Mesendoderm (in vitro differentiated cells): ENCODE measurements at regions not wholly inside any gene's neighbourhood (a gene's known extent, or its start where the extent isn't known, plus 50 kb on each side); places are given as distances from the start of the nearest gene placed in this dataset.
"Not testable (repeated sequence)": the region's sequence is repeated elsewhere in the genome, so short reads cannot be mapped to it uniquely, and the experiment has no call there.

Source experiments
- DNase-seq: peaks from one replicate; pipeline ENCODE4 v3.0.0; 2013
- H2AK5ac ChIP-seq: 2 replicates; pipeline ENCODE4 v1.6.1; 2013; ENCODE audit warnings: low read length, inconsistent platforms
- H2BK120ac ChIP-seq: 2 replicates; pipeline ENCODE4 v1.6.1; 2013; ENCODE audit warnings: low read depth, mild to moderate bottlenecking, low read length, moderate library complexity, mixed read lengths
- H2BK15ac ChIP-seq: replicated peaks from 2 replicates; pipeline ENCODE4 v1.6.1; 2013; ENCODE audit warnings: low read depth, mild to moderate bottlenecking, moderate library complexity
- H2BK5ac ChIP-seq: 2 replicates; pipeline ENCODE4 v1.6.1; 2013; ENCODE audit warnings: low read length, inconsistent platforms
- H3K18ac ChIP-seq: 2 replicates; pipeline ENCODE4 v1.6.1; 2013; ENCODE audit warnings: mild to moderate bottlenecking, low read length, mixed read lengths
- H3K23ac ChIP-seq: one replicate; pipeline ENCODE4 v1.6.1; 2013; ENCODE audit warnings: low read length
- H3K27ac ChIP-seq: 2 replicates; pipeline ENCODE4 v1.5.1; 2013; ENCODE audit warnings: low read depth, mild to moderate bottlenecking, inconsistent platforms, low read length, moderate library complexity
- H3K27me3 ChIP-seq: 2 replicates; pipeline ENCODE4 v1.6.1; 2013; ENCODE audit warnings: low read length, control low read depth, mild to moderate bottlenecking, inconsistent platforms; ENCODE audit not compliant: insufficient read depth, poor library complexity
- H3K36me3 ChIP-seq: 2 replicates; pipeline ENCODE4 v1.6.1; 2013; ENCODE audit warnings: low read length, inconsistent platforms; ENCODE audit not compliant: control insufficient read depth, insufficient read depth
- H3K4ac ChIP-seq: one replicate; pipeline ENCODE4 v1.6.1; 2013; ENCODE audit warnings: low read depth, mild to moderate bottlenecking, low read length, moderate library complexity
- H3K4me1 ChIP-seq: 2 replicates; pipeline ENCODE4 v1.6.1; 2013; ENCODE audit warnings: low read depth, low read length, inconsistent platforms; ENCODE audit not compliant: control insufficient read depth
- H3K4me2 ChIP-seq: 2 replicates; pipeline ENCODE4 v1.6.1; 2013; ENCODE audit warnings: low read length
- H3K4me3 ChIP-seq: 2 replicates; pipeline ENCODE4 v1.5.1; 2013; ENCODE audit warnings: mild to moderate bottlenecking, low read length
- H3K56ac ChIP-seq: one replicate; pipeline ENCODE4 v1.6.1; 2013; ENCODE audit warnings: low read length
- H3K79me1 ChIP-seq: 2 replicates; pipeline ENCODE4 v1.6.1; 2013; ENCODE audit warnings: low read length, inconsistent platforms
- H3K79me2 ChIP-seq: 2 replicates; pipeline ENCODE4 v1.6.1; 2013; ENCODE audit warnings: mild to moderate bottlenecking, low read length; ENCODE audit not compliant: control insufficient read depth, insufficient read depth
- H3K9ac ChIP-seq: 2 replicates; pipeline ENCODE4 v1.6.1; 2013; ENCODE audit warnings: low read length, inconsistent platforms
- H4K5ac ChIP-seq: one replicate; pipeline ENCODE4 v1.6.1; 2013; ENCODE audit warnings: low read length
- H4K8ac ChIP-seq: one replicate; pipeline ENCODE4 v1.6.1; 2013; ENCODE audit warnings: low read depth, mild to moderate bottlenecking, control low read depth, low read length, moderate library complexity
- WGBS: extraction: QIAGEN DNeasy Blood & Tissue Kit; methylation state at CpG from one replicate; pipeline ENCODE4 v1.1.7; 2013; ENCODE audit warnings: low lambda C conversion rate, missing lambda C conversion rate; ENCODE audit not compliant: insufficient coverage; ENCODE audit errors: extremely low coverage; 5-methylcytosine and 5-hydroxymethylcytosine counted together

DNA sequence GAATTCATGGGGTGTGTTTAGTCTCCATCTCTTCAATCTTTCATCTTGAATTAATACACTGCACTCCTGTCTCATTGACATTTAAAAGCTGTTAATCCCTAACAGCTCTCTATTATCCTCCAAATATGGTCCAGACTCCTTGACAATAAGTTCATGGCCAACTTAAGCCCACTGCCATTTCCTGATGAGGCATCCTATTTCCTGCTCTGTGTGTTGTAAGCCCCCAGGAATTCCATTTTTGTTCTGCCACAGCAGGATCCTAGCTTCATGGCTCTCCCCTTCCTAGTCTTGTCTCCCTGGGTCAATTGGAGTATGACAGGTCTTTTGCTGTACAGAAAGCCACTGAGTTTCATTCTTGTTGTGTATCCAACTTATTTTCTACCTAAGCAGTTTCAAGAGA lies 218.8 kb downstream of the OTUD1 start:
- Histone ChIP-seq H3K79me2 (no peaks in the 10 kb centered on the region), H3K36me3 (no peaks in the 10 kb centered on the region)

DNA sequence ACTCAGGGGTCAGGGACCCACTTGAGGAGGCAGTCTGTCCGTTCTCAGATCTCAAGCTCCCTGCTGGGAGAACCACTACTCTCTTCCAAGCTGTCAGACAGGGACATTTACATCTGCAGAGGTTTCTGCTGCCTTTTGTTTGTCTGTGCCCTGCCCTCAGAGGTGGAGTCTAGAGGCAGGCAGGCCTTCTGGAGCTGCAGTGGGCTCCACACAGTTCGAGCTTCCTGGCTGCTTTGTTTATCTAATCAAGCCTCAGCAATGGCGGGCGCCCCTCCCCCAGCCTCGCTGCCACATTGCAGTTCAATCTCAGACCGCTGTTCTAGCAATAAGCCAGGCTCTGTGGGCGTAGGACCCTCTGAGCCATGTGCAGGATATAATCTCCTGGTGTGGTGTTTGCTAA lies 233.0 kb downstream of the OTUD1 start:
- DNase-seq, result peak; percentile 65
- not testable (repeated sequence) for H3K4ac ChIP-seq, H4K8ac ChIP-seq, H3K18ac ChIP-seq, H3K4me2 ChIP-seq, H3K9ac ChIP-seq, H3K36me3 ChIP-seq, H3K4me1 ChIP-seq, H2BK15ac ChIP-seq, H3K79me2 ChIP-seq, H3K27me3 ChIP-seq, H2AK5ac ChIP-seq, H3K27ac ChIP-seq, H3K4me3 ChIP-seq, H2BK5ac ChIP-seq, H2BK120ac ChIP-seq, H3K79me1 ChIP-seq, H3K23ac ChIP-seq, H4K5ac ChIP-seq
- peak overlapping the region; percentile 42 for H3K56ac ChIP-seq
- no CpG with 5 or more reads among the region's 7 CpGs for WGBS

More for the DNA sequence above, 218.8 kb downstream of the OTUD1 start:
- no peaks in the 10 kb centered on the region for H3K27me3 ChIP-seq
- H4K8ac ChIP-seq, result no peak overlapping the region
- H3K4me1 ChIP-seq, result no peaks in the 10 kb centered on the region
- no peak overlapping the region for H3K23ac ChIP-seq
- no peak overlapping the region for H3K56ac ChIP-seq
- H3K79me1 ChIP-seq, result no peaks in the 10 kb centered on the region
- no peak overlapping the region for H2BK5ac ChIP-seq
- H3K4me2 ChIP-seq, result no peak overlapping the region
- peak; percentile 25 for DNase-seq
- H3K4me3 ChIP-seq, result no peak overlapping the region
- H2BK15ac ChIP-seq, result no peak overlapping the region
- no peak overlapping the region for H2AK5ac ChIP-seq
- H2BK120ac ChIP-seq, result no peak overlapping the region
- no peak overlapping the region for H3K27ac ChIP-seq
- no peak overlapping the region for H3K18ac ChIP-seq
- H3K9ac ChIP-seq, result no peak overlapping the region
- H3K4ac ChIP-seq, result no peak overlapping the region
- H4K5ac ChIP-seq, result no peak overlapping the region

DNA sequence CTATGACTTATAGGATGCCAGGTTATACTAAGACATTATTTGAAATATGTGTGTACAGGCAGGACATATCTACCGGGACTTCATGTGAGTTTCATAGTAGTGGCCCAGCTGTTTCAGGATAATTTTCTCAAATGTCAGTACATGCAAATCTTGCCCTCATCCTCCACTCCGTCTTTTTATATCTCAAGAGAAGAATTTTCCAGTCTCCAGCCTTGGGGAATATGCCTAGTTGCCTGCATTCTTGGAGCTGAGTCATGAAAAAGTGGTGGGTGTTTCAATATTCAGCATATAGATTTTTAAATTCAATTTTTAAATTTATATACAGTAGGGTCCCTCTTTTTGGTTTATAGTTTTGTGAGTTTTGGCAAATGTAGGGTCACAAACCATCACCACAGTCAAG lies 236.7 kb downstream of the OTUD1 start:
- WGBS, result no CpG with 5 or more reads among the region's 2 CpGs
- DNase-seq, result no peak
- H3K4ac ChIP-seq, result no peak overlapping the region
- no peak overlapping the region for H3K4me3 ChIP-seq
- H3K18ac ChIP-seq, result no peak overlapping the region
- H2BK15ac ChIP-seq, result no peak overlapping the region
- no peaks in the 10 kb centered on the region for H3K4me1 ChIP-seq
- H4K8ac ChIP-seq, result no peak overlapping the region
- no peak overlapping the region for H3K56ac ChIP-seq
- H4K5ac ChIP-seq, result no peak overlapping the region
- H3K4me2 ChIP-seq, result no peak overlapping the region
- H3K27me3 ChIP-seq, result no peaks in the 10 kb centered on the region
- no peak overlapping the region for H3K23ac ChIP-seq
- H3K36me3 ChIP-seq, result no peaks in the 10 kb centered on the region
- no peak overlapping the region for H2BK120ac ChIP-seq
- no peak overlapping the region for H3K9ac ChIP-seq
- H3K79me2 ChIP-seq, result no peaks in the 10 kb centered on the region
- H2AK5ac ChIP-seq, result no peak overlapping the region
- no peak overlapping the region for H3K27ac ChIP-seq
- no peak overlapping the region for H2BK5ac ChIP-seq
- H3K79me1 ChIP-seq, result no peaks in the 10 kb centered on the region

DNA sequence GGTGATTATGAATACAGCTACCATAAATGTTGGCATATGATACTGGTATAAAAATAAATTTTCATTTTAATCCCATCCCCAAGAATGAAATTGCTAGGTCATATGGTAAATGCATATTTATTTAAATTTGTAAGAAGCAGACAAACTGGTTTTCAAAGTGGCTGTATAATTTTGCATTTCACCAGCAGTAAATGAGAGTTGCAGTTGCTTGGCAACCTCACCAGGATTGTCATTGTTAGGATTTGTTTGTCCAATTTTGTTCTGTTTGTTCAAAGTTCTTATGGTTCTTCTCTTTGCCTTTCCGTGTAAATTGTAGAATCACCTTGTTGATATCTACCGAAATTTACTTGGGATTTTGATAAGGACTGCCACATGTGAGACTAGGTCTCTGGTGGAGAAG lies 237.4 kb downstream of the OTUD1 start:
- H3K4me3 ChIP-seq, result no peak overlapping the region
- H3K79me2 ChIP-seq, result no peaks in the 10 kb centered on the region
- no peak for DNase-seq
- H2BK120ac ChIP-seq, result no peak overlapping the region
- no peak overlapping the region for H3K4me2 ChIP-seq
- no peak overlapping the region for H3K9ac ChIP-seq
- no peak overlapping the region for H3K56ac ChIP-seq
- no peak overlapping the region for H3K23ac ChIP-seq
- no peak overlapping the region for H3K4ac ChIP-seq
- no peaks in the 10 kb centered on the region for H3K4me1 ChIP-seq
- H2AK5ac ChIP-seq, result no peak overlapping the region
- H4K8ac ChIP-seq, result no peak overlapping the region
- H3K27ac ChIP-seq, result no peak overlapping the region
- H3K27me3 ChIP-seq, result no peaks in the 10 kb centered on the region
- no peak overlapping the region for H3K18ac ChIP-seq
- no peak overlapping the region for H2BK15ac ChIP-seq
- no peak overlapping the region for H2BK5ac ChIP-seq
- no peaks in the 10 kb centered on the region for H3K36me3 ChIP-seq
- no peak overlapping the region for H4K5ac ChIP-seq
- no CpG with 5 or more reads among the region's 2 CpGs for WGBS
- no peaks in the 10 kb centered on the region for H3K79me1 ChIP-seq

DNA sequence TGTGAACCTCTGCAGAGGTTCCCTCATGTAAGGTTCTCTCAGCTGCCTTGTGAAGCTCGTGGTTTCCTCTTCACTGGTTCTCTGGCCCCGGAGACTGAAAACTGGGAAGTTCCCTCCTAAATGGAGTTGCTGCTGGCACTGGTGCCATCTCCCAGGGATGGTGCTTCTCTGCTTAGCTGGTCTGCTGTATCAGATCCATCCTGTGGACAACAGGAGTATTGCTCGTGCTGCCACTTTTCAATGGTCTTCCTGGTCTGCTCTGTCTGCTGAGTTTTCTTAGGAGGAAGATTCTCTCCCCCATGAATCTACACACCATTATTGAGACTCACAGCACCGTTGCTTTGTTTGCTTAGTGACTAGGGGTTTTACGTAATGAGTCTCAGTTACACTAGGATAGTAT lies 247.8 kb downstream of the OTUD1 start:
- H2BK5ac ChIP-seq, result no peak overlapping the region
- H3K56ac ChIP-seq, result no peak overlapping the region
- H4K5ac ChIP-seq, result no peak overlapping the region
- no peak overlapping the region for H3K9ac ChIP-seq
- H3K4ac ChIP-seq, result no peak overlapping the region
- no peaks in the 10 kb centered on the region for H3K79me2 ChIP-seq
- H3K4me1 ChIP-seq, result no peaks in the 10 kb centered on the region
- H3K23ac ChIP-seq, result no peak overlapping the region
- no peak overlapping the region for H3K27ac ChIP-seq
- WGBS, result no CpG with 5 or more reads among the region's 5 CpGs
- no peak overlapping the region for H3K4me3 ChIP-seq
- no peaks in the 10 kb centered on the region for H3K36me3 ChIP-seq
- no peaks in the 10 kb centered on the region for H3K79me1 ChIP-seq
- H3K4me2 ChIP-seq, result no peak overlapping the region
- H3K27me3 ChIP-seq, result no peaks in the 10 kb centered on the region
- no peak overlapping the region for H4K8ac ChIP-seq
- peak; percentile 5 for DNase-seq
- no peak overlapping the region for H2AK5ac ChIP-seq
- no peak overlapping the region for H3K18ac ChIP-seq
- no peak overlapping the region for H2BK120ac ChIP-seq
- H2BK15ac ChIP-seq, result no peak overlapping the region

DNA sequence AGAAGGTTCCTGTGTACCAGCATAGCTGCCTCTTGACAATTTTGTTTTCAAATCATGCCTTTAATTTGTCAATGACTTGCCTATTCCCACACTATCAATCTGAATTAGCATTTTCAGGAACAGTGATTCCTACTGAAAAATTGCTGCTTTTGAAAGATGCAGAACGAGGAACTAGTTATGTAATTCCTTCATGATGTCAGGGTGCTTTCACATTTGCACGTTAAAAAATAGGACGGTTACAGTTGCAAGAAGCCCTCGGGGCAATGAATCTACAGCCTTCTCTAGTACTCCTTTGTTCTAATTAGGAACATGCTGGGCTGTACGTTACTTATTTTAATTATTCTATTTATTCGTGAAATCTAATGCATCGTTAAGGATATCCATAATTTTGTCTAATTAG lies 253.9 kb downstream of the OTUD1 start:
- no peak overlapping the region for H2AK5ac ChIP-seq
- H3K27ac ChIP-seq, result no peak overlapping the region
- no peak overlapping the region for H3K4me3 ChIP-seq
- no peaks in the 10 kb centered on the region for H3K36me3 ChIP-seq
- H4K8ac ChIP-seq, result no peak overlapping the region
- no peak overlapping the region for H2BK120ac ChIP-seq
- H3K4ac ChIP-seq, result no peak overlapping the region
- H3K4me2 ChIP-seq, result no peak overlapping the region
- no peak overlapping the region for H2BK15ac ChIP-seq
- no peak overlapping the region for H3K23ac ChIP-seq
- no CpG with 5 or more reads among the region's 7 CpGs for WGBS
- H4K5ac ChIP-seq, result no peak overlapping the region
- no peak overlapping the region for H3K56ac ChIP-seq
- H3K27me3 ChIP-seq, result peaks cover 33% of the 10 kb centered on the region
- H3K79me2 ChIP-seq, result no peaks in the 10 kb centered on the region
- no peak overlapping the region for H2BK5ac ChIP-seq
- H3K4me1 ChIP-seq, result no peaks in the 10 kb centered on the region
- H3K79me1 ChIP-seq, result no peaks in the 10 kb centered on the region
- DNase-seq, result no peak
- no peak overlapping the region for H3K9ac ChIP-seq
- no peak overlapping the region for H3K18ac ChIP-seq
